ENCODE measurements at regions not wholly inside any gene's neighbourhood (a gene's known extent, or its start where the extent isn't known, plus 50 kb on each side); places are given as distances from the start of the nearest gene placed in this dataset.

GRCh38 chr9:88661759-88662158, 126.8 kb downstream of the NXNL2 start:
- TF ChIP-seq CEBPB (IDR thresholded peaks at IDR 0.05; ENCODE audit: low read depth, low read length) (no peak), SP1 (IDR thresholded peaks at IDR 0.05; ENCODE audit: low read depth, low read length) (no peak), RXRA (IDR thresholded peaks at IDR 0.05; ENCODE audit: insufficient read depth, low read depth, low read length) (no peak), POLR2AphosphoS5 (IDR thresholded peaks at IDR 0.05; ENCODE audit: low read depth, low read length) (no peak), NANOG (IDR thresholded peaks at IDR 0.05; ENCODE audit: insufficient read depth, low read depth, low read length, poor library complexity, severe bottlenecking) (no peak), TBP (IDR thresholded peaks at IDR 0.05; ENCODE audit: low read depth, low read length) (no peak), ZNF274 (IDR thresholded peaks at IDR 0.05; ENCODE audit: borderline replicate concordance, extremely low read depth, low read length) (no peak), SP4 (IDR thresholded peaks at IDR 0.05; ENCODE audit: low read length) (no peak), RAD21 (IDR thresholded peaks at IDR 0.05 in 1 of 2, conservative IDR thresholded peaks at IDR 0.05 in 1 of 2; ENCODE audit: low read depth in 2 of 2, low read length in 2 of 2) (peak in 1 of 2 experiments; percentile 20; a peak in 2 of 4 replicates)
- Histone ChIP-seq H3K79me2 (ENCODE audit: control insufficient read depth in 1 of 2, insufficient read depth in 2 of 2, low read length in 2 of 2) (no peaks in the 10 kb centered on the region), H3K4me2 (ENCODE audit: insufficient read depth in 1 of 2, low read depth in 2 of 2, low read length in 2 of 2) (no peak overlapping the region), H3K9me3 (ENCODE audit: insufficient read depth in 2 of 2, low read depth in 1 of 2, low read length in 1 of 2) (no peaks in the 10 kb centered on the region), H2BK15ac (ENCODE audit: low read length) (no peak overlapping the region), H3K14ac (ENCODE audit: insufficient read length) (no peak overlapping the region), H3K27me3 (replicated peaks in 1 of 4; ENCODE audit: control insufficient read depth in 3 of 4, extremely low read depth in 1 of 4, insufficient read depth in 3 of 4, low read length in 3 of 4) (no peaks in the 10 kb centered on the region), H3K56ac (replicated peaks; ENCODE audit: insufficient read length, low read depth, low read length) (no peak overlapping the region), H3K23ac (ENCODE audit: insufficient read length) (no peak overlapping the region), H3K4ac (replicated peaks; ENCODE audit: insufficient read length, low read depth, low read length) (no peak overlapping the region), H2BK20ac (ENCODE audit: low read length) (no peak overlapping the region), H4K5ac (ENCODE audit: insufficient read length, low read depth, low read length) (no peak overlapping the region), H2AK5ac (ENCODE audit: low read depth, low read length) (no peak overlapping the region), H3K4me3 (ENCODE audit: extremely low read depth in 1 of 4, insufficient read depth in 2 of 4, low read depth in 3 of 4, low read length in 4 of 4) (no peak overlapping the region), H2BK12ac (ENCODE audit: low read depth, low read length) (no peak overlapping the region), H3K79me1 (ENCODE audit: low read depth, low read length) (no peaks in the 10 kb centered on the region), H3K27ac (ENCODE audit: low read depth, low read length) (no peak overlapping the region), H4K91ac (replicated peaks; ENCODE audit: insufficient read length, low read length) (no peak overlapping the region), H3K36me3 (ENCODE audit: control insufficient read depth in 2 of 4, insufficient read depth in 4 of 4, low read length in 3 of 4) (no peaks in the 10 kb centered on the region), H3K9ac (replicated peaks in 1 of 4; ENCODE audit: extremely low read depth in 1 of 4, low read depth in 3 of 4, low read length in 3 of 4) (no peak overlapping the region), H3K23me2 (ENCODE audit: low read depth, low read length) (no peaks in the 10 kb centered on the region), H3K18ac (ENCODE audit: extremely low read depth, low read length) (no peak overlapping the region), H4K20me1 (replicated peaks in 1 of 2; ENCODE audit: control insufficient read depth in 1 of 2, insufficient read depth in 2 of 2, low read length in 2 of 2) (no peaks in the 10 kb centered on the region), H2BK120ac (replicated peaks; ENCODE audit: low read depth, low read length) (no peak overlapping the region), H4K8ac (ENCODE audit: extremely low read depth, insufficient read depth, low read length) (no peak overlapping the region), H2BK5ac (ENCODE audit: low read depth, low read length) (no peak overlapping the region), H2AFZ (ENCODE audit: low read length) (no peak overlapping the region), H3K4me1 (replicated peaks in 1 of 4; ENCODE audit: control insufficient read depth in 3 of 4, insufficient read depth in 4 of 4, low read length in 3 of 4) (no peaks in the 10 kb centered on the region)
- 92% methylated on average over 3 of the region's 3 CpGs; no CpG with 5 or more reads in 1 of the 2 experiments for WGBS, 2 experiments (ENCODE audit: extremely low coverage in 1 of 2, insufficient coverage in 1 of 2, insufficient read length in 1 of 2, insufficient replicate concordance in 2 of 2, low coverage in 1 of 2, low lambda C conversion rate in 2 of 2, missing lambda C conversion rate in 1 of 2)
- ChIA-PET CTCF (ENCODE audit: partially characterized antibody) (interaction anchor here (0.6 kb wide), 1 partner anchor 1412 kb away, joined by 3 read pairs; no protein-coding TSS in a partner anchor), POLR2A (ENCODE audit: partially characterized antibody) (no interaction called here)
- DNase-seq (ENCODE audit: low read depth in 1 of 2, low spot score in 2 of 2), result no peak
- no peak for FAIRE-seq

Data from H1 (cell line).